Dedifferentiated amniotic fluid mesenchymal stem cell (primary cell): ENCODE measurements at regions not wholly inside any gene's neighbourhood (a gene's known extent, or its start where the extent isn't known, plus 50 kb on each side); places are given as distances from the start of the nearest gene placed in this dataset.

Source experiments
- DNase-seq: peaks from one replicate; pipeline ENCODE4 v3.0.0-alpha.2; 2016; ENCODE audit errors: extremely low spot score

- no peak for DNase-seq
Observed at GRCh38 chr9:80233102-80233843, 661.5 kb downstream of the TLE4 start.

- no peak for DNase-seq
Observed at GRCh38 chr9:80231318-80232236, 659.8 kb downstream of the TLE4 start.

GRCh38 chr9:80223897-80224296 is 652.1 kb downstream of the TLE4 start:
- no peak for DNase-seq

GRCh38 chr9:80222466-80223169 is 650.9 kb downstream of the TLE4 start:
- no peak for DNase-seq

DNA sequence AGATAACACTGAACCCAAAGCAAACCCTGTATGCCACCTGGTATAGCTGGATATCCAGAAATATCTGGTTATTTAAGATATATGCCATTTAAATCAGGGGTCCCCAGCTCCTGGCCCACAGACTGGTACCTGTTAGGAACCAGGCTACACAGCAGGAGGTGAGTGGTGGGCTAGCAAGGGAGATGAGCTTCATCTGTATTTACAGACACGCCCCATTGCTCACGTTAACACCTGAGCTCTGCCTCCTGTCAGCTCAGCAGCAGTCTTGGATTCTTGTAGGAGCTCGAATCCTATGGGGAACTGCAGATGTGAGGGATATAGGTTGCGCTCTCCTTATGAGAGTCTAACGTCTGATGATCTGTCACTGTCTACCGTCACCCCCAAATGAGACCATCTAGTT is 646.6 kb downstream of the TLE4 start:
- DNase-seq = no peak

- no peak for DNase-seq
Observed at GRCh38 chr9:80213613-80214012, 641.8 kb downstream of the TLE4 start.

DNA sequence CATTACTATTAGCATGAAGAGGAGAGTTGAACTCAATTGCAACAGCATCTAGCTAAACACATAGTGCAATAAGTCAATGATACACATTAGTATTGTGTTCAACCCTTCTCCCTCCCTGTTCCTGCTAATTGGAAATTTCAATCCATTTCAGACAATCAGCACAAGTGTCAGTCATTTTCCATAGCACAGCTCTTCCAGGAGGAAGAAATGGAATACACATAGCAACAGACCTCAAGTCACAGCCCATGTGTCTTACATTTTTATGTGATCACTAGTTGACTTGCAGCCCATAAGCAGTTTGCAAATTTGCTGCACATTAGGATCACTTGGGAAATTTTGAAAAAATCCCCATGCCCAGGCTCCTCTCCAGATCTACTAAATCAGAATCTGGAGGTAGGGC is 636.9 kb downstream of the TLE4 start:
- DNase-seq = no peak

DNA sequence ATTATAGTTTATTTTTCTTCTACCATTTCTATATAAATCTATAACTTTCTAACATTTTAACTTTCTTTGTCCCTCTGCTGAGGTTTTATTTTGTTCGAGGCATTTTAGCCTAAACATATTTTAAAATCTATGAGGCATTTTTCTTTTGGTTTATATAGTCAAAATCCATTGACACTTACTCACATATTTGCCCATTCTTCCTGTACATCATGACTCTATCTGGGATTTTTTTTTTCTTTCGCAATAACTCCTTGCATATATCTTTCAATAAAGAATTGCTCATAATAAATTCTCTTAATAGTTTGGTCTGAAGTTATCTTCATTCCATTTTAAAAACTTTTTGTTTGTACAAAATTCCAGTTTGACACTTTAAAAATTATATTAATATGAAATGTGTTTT is 632.3 kb downstream of the TLE4 start:
- no peak for DNase-seq

GRCh38 chr9:80197661-80198060 is 625.9 kb downstream of the TLE4 start:
- peak; percentile 40 for DNase-seq

GRCh38 chr9:80191108-80191507 is 619.3 kb downstream of the TLE4 start:
- DNase-seq = peak; percentile 45

DNA sequence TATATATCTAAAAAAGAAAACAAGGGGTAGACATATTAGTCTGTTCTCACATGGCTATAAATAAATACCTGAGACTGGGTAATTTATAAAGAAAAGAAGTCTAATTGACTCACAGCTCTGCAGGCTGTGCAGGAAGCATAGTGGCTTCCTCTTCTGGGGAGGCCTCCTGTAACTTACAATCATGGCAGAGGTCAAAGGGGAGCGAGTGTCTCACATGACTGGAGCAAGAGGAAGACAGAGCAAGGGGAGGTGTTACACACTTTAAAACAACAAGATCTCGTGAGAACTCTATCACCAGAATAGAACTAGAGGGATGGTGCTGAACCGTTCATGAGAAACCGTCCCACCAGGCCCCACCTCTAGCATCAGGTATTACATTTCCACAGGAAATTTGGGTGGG is 616.8 kb downstream of the TLE4 start:
- no peak for DNase-seq

GRCh38 chr9:80185112-80185738 is 613.5 kb downstream of the TLE4 start:
- no peak for DNase-seq

DNA sequence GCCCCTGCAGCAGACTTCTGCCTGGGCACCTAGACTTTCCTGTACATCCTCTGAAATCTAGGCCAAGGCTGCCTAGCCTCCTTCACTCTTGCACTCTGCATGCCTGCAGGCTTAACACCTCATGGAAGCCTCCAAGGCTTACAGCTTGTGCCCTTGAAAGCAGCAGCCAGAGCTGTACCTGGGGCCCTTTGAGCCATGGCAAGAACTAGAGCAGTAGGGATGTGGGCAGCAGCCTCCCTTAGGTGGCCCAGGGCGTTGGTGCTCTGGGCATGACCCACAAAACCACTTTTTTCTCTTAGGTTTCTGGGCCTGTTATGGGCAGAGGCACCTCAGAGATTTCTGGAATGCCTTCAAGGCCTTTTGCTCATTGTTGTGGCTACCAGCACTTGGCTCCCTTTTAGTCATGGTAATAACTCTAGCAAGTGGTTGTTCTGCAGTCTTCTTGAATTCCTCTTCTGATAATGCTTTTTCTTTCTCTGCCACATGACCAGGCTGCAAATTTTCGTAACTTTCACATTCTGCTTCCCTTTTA is 606.2 kb downstream of the TLE4 start:
- no peak for DNase-seq

DNA sequence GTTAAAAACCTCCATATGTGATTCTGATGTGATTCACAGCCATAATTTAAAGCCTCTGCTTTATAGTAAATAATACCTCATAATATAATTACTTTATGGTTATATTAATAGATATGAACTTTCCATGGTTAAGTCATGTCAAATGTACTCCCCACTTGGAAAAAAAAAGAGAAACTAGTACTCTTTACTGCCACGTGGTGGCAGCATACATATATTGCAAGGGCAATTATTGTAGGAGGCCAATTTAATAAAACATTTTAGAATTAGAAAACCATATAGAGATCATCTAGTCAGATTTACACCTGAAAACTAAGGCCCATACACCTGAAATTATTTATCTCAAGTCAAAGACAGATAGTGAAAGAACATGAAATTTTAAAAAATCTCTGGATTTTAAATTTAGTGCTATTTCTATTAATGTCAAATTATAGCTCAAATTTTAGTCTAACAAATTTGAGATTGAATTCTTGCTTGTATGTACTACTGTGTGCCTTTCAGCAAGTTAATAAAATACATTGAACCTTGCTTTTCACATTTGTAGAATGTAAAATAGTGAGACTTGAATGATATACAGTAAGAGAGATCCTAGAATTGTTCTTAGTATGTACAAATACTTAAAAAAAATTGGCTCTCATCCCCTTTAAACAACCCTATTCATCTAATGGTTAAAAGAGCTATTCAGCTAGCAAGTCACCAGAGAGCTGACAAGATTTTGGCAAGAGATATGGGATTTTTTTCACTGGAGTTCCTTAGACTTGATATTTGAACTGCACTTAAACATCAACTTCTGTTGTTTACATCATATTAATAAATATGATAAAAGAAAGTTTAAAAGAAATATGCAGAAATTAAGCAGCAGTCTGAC is 603.8 kb downstream of the TLE4 start:
- peak; percentile 52 for DNase-seq

DNA sequence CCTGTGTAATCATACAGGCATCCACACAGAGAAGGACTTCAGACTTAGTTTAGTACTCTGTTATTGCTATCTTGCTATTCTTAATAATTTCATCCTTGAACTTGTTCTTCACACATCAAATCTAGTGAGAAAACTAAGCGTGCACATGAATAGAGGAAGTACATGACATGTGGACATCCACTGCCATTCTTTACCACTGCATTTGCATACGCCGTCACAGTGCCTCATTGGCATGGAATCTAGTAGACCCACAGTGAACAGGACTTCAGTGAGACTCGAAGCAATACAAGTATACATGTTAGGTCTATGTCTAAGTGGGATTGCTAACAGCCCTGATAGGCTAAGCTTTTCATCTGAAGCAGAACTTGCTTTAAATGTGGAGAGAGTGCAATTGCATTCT is 592.1 kb downstream of the TLE4 start:
- no peak for DNase-seq

DNA sequence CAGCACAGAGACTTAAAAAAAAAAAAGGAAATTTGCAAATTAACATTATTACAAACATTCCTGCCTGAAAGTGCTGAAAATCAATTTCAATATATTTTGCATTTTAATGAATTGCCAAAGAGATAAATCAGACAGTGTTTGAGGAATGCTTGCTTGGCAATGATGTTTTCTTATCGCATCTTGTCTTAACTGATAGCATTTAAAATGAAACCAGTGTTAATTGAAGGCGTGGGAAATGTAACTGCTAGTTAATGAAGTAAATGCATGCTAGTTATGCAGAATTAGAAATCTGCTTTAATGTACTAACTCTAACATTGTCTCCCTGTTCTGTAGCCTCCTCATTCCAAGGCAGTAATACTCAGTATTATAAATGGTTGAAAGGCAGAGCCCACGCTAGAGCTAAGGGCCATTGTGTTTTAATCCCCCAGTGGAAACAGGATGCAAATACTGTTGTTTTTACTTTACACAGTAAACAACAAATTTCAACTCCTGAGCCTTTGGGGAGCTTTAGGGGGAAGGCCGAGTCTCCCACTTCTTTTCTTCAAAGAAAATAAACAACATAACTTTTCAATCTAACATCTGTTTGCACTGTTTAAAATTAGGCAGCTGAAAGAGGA is 586.9 kb downstream of the TLE4 start:
- no peak for DNase-seq

DNA sequence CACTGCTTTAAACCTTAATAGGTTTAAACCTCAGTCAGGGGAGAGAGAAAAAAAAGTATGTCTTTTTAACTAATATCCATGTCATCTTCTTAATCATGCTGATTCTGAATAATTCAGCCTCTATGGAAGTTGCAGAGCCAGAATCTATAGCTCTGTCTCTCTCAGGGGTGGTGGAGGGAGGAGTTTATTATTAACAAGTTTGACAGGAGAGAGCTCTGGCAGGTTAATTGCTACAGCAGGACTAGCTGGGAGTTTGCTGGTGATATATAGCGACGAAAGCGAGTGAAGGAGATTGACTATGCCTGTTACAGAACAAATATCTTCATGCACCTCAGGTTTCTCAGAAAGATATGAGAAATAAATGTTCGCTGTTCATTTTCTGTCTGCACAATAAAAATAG is 586.4 kb downstream of the TLE4 start:
- no peak for DNase-seq

- DNase-seq = peak; percentile 16
Observed at GRCh38 chr9:80157561-80157983, 585.8 kb downstream of the TLE4 start.

DNA sequence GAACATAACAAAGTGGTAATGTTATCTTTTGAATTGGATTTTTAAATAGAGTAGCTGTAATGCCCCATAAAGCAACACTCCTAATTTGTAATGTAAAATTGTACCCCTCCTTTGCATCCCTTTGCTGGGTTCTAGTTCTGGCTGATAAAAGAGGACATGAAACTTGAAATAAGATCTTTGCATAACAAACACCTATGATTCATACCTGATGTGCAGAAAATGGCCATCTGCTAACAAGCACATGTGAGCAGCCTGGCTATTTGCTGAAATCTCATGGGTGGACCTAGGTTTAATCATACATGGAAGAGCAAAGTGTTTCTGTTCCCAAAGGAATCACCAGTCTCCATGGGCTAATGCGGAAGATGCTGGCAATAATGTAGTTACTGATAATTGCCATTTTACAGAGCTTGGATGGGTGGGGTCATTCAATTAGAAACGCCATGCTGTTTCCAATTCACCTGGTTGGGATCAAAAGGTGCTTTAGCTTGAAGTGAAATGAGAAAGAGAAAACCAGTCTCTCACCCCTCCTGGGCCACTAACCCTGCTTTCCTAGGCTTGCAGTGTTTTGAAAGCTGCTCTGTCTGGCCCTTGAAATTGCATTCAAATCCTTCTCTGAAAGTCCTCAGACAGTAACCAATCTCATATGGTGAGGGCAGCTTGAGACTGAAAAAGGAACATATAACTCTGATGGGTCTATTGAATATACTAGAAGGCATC is 585.1 kb downstream of the TLE4 start:
- no peak for DNase-seq

GRCh38 chr9:80156262-80156661 is 584.5 kb downstream of the TLE4 start:
- no peak for DNase-seq
